MCF 10A (cell line): ENCODE measurements at regions not wholly inside any gene's neighbourhood (a gene's known extent, or its start where the extent isn't known, plus 50 kb on each side); places are given as distances from the start of the nearest gene placed in this dataset.
"Not testable (repeated sequence)": the region's sequence is repeated elsewhere in the genome, so short reads cannot be mapped to it uniquely, and the experiment has no call there.

ENCODE experiments used
- BruUV-seq: library from RNA; stranded (reverse); fragments of 400-500 nt; replicated peaks from 2 replicates; lab custom pipeline; 2021; lab: Mats Ljungman, UMichigan
- CTCF ChIA-PET: fragments of 300-600 bp; sonication (Branson Sonifier 250); formaldehyde crosslinking; extraction: SDS; loops from one replicate; lab custom pipeline; 2021; ENCODE audit warnings: antibody characterized with exemption, inconsistent platforms; lab: Yijun Ruan, JAX
- POLR2A ChIA-PET: fragments of 300-600, 350-650 bp; sonication (Branson Sonifier 250); formaldehyde crosslinking; extraction: SDS; loops from one replicate; lab custom pipeline; 2020; ENCODE audit warnings: antibody characterized with exemption, inconsistent platforms; lab: Yijun Ruan, JAX
- DNase-seq: peaks from one replicate; pipeline ENCODE4 v3.0.0-alpha.2; 2018; ENCODE audit not compliant: unreplicated experiment
- H3K27ac Mint-ChIP-seq: one replicate; pipeline ENCODE4 v1.8.0; 2022; ENCODE audit warnings: mild to moderate bottlenecking, low read depth, mixed read lengths; ENCODE audit not compliant: unreplicated experiment
- H3K27me3 Mint-ChIP-seq: one replicate; pipeline ENCODE4 v1.8.0; 2022; ENCODE audit warnings: mixed read lengths; ENCODE audit not compliant: insufficient read depth, unreplicated experiment
- H3K36me3 Mint-ChIP-seq: one replicate; pipeline ENCODE4 v1.8.0; 2022; ENCODE audit warnings: mild to moderate bottlenecking, moderate library complexity, mixed read lengths; ENCODE audit not compliant: insufficient read depth, unreplicated experiment
- H3K4me1 Mint-ChIP-seq: one replicate; pipeline ENCODE4 v1.8.0; 2022; ENCODE audit warnings: mixed read lengths; ENCODE audit not compliant: insufficient read depth, unreplicated experiment
- H3K4me3 Mint-ChIP-seq: one replicate; pipeline ENCODE4 v1.8.0; 2022; ENCODE audit warnings: mild to moderate bottlenecking, moderate library complexity, mixed read lengths; ENCODE audit not compliant: unreplicated experiment
- H3K9me3 Mint-ChIP-seq: one replicate; pipeline ENCODE4 v1.8.0; 2022; ENCODE audit warnings: mixed read lengths; ENCODE audit not compliant: unreplicated experiment
- CTCF ChIP-seq: fragments of 200-600 bp; IDR thresholded peaks from one replicate; pipeline ENCODE4 v1.8.0; 2022; ENCODE audit warnings: antibody characterized with exemption, mild to moderate bottlenecking; ENCODE audit not compliant: unreplicated experiment
- intact Hi-C: fragments of 100-400 bp; cut with micrococcal nuclease; formaldehyde crosslinking; loops from 2 replicates; pipeline ENCODE4 v1.14.1; 2022

- Mint-ChIP-seq H3K4me1 (no peaks in the 10 kb centered on the region), H3K27me3 (no peaks in the 10 kb centered on the region), H3K27ac (no peak overlapping the region), H3K36me3 (no peaks in the 10 kb centered on the region), H3K9me3 (no peaks in the 10 kb centered on the region), H3K4me3 (no peak overlapping the region)
- DNase-seq: no peak
- intact Hi-C loops: no loop called here
- no TSS peak for BruUV-seq
- ChIA-PET POLR2A (no interaction called here), CTCF (interaction anchor here (0.5 kb wide), 1 partner anchor 20 kb away, joined by 3 read pairs; no protein-coding TSS in a partner anchor)
- TF ChIP-seq CTCF: no peak
These were observed 103.5 kb upstream of the SIMC1 start for GRCh38 chr5:176134529-176135223.

- H3K9me3 Mint-ChIP-seq, H3K4me3 Mint-ChIP-seq, POLR2A ChIA-PET, H3K36me3 Mint-ChIP-seq, intact Hi-C loops, H3K27ac Mint-ChIP-seq, BruUV-seq, H3K27me3 Mint-ChIP-seq, DNase-seq, H3K4me1 Mint-ChIP-seq: not testable (repeated sequence)
- CTCF ChIA-PET: interaction anchor here (0.6 kb wide), 1 partner anchor 1840 kb away, joined by 4 read pairs; no protein-coding TSS in a partner anchor
These were observed 98.1 kb upstream of the SIMC1 start for GRCh38 chr5:176140138-176140537.

GRCh38 chr5:176144508-176144907 lies 93.7 kb upstream of the SIMC1 start:
- no peak for TF ChIP-seq CTCF
- intact Hi-C loops: no loop called here

GRCh38 chr5:176149948-176150347 lies 88.3 kb upstream of the SIMC1 start:
- H3K4me1 Mint-ChIP-seq, CTCF ChIA-PET, H3K36me3 Mint-ChIP-seq, H3K4me3 Mint-ChIP-seq, POLR2A ChIA-PET, intact Hi-C loops, H3K9me3 Mint-ChIP-seq, BruUV-seq, H3K27ac Mint-ChIP-seq, DNase-seq: not testable (repeated sequence)
- peaks cover 15% of the 10 kb centered on the region for H3K27me3 Mint-ChIP-seq

More at GRCh38 chr5:176144508-176144907, 93.7 kb upstream of the SIMC1 start:
- POLR2A ChIA-PET: no interaction called here
- no peak overlapping the region for H3K4me3 Mint-ChIP-seq
- peaks cover 5% of the 10 kb centered on the region for H3K36me3 Mint-ChIP-seq
- CTCF ChIA-PET: interaction anchor here (1.0 kb wide), 1 partner anchor 13 kb away, joined by 3 read pairs; no protein-coding TSS in a partner anchor
- H3K27me3 Mint-ChIP-seq: peaks cover 15% of the 10 kb centered on the region
- no peaks in the 10 kb centered on the region for H3K4me1 Mint-ChIP-seq
- DNase-seq: no peak
- no TSS peak for BruUV-seq
- no peak overlapping the region for H3K27ac Mint-ChIP-seq
- no peaks in the 10 kb centered on the region for H3K9me3 Mint-ChIP-seq

GRCh38 chr5:176151281-176151680 lies 86.9 kb upstream of the SIMC1 start:
- CTCF ChIA-PET: interaction anchor here (0.6 to 1.9 kb wide), 2 partner anchors 10 to 19 kb away, joined by 3 to 4 read pairs; no protein-coding TSS in a partner anchor
- intact Hi-C loops: no loop called here
- no peak for DNase-seq

More at GRCh38 chr5:176151281-176151680, 86.9 kb upstream of the SIMC1 start:
- peaks cover 5% of the 10 kb centered on the region for H3K36me3 Mint-ChIP-seq
- no peaks in the 10 kb centered on the region for H3K9me3 Mint-ChIP-seq
- H3K27me3 Mint-ChIP-seq: peaks cover 9% of the 10 kb centered on the region
- H3K27ac Mint-ChIP-seq: no peak overlapping the region
- POLR2A ChIA-PET: no interaction called here
- no peak for TF ChIP-seq CTCF
- H3K4me3 Mint-ChIP-seq: no peak overlapping the region
- no TSS peak for BruUV-seq
- H3K4me1 Mint-ChIP-seq: peaks cover 13% of the 10 kb centered on the region
